SKM-1 (cell line): ENCODE measurements at regions not wholly inside any gene's neighbourhood (a gene's known extent, or its start where the extent isn't known, plus 50 kb on each side); places are given as distances from the start of the nearest gene placed in this dataset.
"Not testable (repeated sequence)": the region's sequence is repeated elsewhere in the genome, so short reads cannot be mapped to it uniquely, and the experiment has no call there.

Experiments used
- DNase-seq: peaks from one replicate; lab custom pipeline; 2025; ENCODE audit not compliant: unreplicated experiment; lab: John Stamatoyannopoulos, UW

DNA sequence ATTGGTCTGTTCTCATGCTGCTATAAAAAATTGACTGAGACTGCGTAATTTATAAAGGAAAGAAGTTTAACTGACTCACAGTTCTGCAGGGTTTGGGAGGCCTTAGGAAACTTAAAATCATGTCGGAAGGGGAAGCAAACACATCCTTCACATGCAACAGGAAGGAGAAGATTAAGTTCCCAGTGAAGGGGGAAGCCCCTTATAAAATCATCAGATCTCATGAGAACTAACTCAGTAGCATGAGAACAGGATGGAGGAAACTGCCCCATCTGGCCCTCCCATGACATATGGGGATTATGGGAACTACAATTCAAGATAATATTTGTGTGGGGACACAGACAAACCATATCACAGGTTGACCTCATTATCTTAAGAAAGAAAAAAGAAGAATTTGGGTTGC lies 134.5 kb downstream of the PPP1R3A start:
- DNase-seq = no peak

DNA sequence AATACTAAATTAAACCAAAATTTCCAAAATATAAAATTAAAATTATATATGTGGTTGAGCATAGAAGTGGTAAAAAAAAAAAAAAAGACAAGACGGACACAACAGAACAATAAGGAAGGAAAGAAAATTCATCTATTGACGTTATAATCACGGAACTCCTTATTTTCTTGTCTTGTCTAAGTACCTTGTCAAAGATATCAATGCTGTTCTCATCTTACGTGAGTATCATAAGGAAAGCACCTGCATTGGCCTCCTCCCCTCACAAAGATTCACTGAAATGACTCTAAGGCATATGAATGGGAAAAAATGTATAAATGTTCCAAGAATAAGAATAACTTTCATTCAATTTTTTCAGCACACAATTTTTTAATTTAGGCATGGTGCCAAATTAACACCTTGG lies 135.4 kb downstream of the PPP1R3A start:
- DNase-seq = no peak

DNA sequence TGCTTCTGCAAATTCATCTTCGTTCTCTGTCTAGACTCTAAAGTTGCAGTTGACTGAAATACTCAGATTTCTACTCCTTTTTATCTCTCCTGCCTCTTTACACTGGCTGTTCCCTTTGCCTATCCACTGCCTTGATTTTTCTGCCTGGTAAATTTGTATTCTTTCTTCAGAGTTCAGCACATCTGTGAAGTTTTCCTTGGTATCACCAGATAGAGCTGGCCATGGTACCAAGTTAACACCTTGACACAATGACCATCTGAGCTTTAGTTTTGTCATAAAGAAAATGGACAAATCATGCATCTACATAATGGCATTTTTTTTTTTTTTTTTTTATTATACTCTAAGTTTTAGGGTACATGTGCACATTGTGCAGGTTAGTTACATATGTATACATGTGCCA lies 143.0 kb downstream of the PPP1R3A start:
- no peak for DNase-seq

DNA sequence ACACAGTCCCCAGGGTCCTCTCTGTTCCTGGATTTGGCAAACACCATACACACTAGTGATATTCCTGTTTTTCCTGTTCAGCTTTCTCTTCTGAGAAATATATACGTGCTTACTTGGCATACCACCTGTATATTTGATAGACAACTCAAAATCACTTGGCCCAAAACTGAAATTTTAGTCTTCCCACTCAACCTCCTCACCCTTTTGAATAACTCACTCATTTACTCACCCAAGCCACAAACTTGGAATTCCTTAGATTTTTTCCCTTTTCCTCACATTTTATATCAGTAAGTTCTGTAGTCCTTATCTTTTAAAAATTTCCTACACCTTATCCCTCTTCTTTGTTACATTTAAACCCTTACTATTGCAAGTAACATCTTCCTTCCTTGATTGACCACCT lies 143.4 kb downstream of the PPP1R3A start:
- no peak for DNase-seq

DNA sequence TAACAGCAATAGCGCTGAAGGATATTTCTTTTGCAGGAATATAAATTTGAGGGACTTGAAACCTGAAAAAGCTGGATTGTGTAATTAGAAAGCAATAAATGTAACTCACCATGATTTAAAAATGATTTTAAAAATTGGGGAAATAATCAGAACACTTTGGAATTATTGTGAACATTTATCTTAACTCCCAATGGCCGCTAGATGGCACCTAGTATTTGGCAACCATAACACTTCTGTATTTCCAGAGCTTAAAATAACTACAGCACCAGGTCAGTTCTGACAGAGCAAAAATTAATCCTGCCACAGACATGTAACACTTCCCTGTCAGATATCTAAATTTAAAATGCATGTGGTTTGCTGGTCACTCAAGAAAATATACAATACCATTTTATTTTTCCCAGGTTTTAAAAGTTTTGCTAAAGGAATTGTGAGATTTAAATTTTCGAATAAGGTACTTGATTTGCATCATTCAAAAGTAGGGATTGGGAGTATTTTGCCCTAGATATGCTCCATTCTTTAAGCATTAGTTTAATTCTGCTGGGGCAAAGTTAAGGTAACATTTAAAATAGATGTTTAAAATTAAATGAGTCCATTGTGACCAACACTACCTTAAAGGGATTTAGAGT lies 144.5 kb downstream of the PPP1R3A start:
- peak; percentile 65 for DNase-seq

DNA sequence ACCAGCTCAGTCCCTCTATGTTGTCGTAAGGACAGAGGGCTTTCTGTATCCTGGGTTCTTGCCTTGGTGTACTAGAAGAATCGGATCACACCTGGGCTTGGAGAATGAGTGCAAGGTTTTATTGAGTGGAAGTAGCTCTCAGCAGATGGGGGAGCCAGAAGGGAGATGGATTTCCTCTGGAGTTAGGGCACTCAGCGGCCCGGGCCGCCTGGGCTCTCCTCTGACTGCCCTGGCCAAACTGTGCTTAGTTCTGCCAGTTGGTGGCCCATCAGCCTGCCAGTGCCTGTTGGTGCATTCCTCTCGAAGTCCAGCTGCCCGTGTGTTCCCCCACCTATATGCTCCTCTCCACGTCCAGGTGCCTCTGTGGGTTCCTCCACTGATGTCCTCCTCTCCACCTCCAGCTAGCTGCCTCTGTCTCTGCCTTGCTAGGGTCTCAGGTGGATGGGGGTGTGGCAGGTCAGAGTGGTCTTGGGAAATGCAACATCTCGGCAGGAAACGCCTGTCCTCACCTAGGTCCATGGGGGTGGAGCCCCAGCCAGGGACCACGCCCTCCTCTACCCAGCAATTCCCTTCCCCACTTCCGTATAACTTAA lies 148.6 kb downstream of the PPP1R3A start:
- no peak for DNase-seq

DNA sequence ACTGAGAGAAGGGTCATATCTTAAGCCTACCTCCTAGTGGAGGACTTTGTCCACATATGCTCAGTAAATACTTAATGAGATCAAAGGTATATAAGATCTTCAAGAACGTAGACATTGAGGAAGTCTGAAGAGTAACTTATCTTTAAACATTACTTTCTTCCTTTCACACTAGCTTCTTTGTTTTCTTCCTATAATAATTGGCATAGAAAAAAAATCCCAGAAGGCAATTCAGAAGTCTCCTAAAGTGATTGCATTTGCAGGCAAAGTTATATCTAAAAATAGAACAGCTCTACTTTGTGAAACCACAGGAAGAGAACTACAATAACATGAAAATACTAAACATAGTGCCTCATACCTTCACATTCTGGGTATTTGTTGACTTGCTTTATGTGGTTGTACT lies 150.4 kb downstream of the PPP1R3A start:
- no peak for DNase-seq

DNA sequence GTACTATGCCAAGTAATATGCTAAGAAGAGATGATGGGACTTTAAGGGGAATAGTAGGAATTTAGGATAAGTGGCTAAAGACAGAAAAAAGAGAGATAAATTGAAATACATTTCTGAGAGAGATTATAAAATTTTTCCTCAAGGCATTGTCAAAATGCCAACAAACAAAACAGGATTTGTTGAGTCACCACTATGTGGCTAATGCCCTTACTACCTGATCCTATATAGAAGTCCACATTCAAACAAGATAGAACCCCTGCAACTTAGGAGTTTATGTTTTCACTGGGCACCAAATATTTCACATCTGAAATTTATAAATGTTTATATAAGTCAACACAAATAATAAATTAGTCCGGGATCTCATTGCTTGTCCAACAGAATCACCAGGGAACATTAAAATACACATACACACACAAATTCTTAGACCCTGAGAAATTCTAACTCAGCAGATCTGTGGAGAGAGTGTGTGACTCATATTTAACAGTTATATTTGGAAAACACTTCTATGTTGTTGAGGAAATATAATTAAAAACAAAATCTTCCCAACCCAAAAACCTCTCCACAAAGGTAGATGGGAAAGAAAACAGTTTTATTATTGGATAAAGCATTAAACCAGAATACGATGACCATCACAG lies 154.3 kb downstream of the PPP1R3A start:
- DNase-seq = no peak

DNA sequence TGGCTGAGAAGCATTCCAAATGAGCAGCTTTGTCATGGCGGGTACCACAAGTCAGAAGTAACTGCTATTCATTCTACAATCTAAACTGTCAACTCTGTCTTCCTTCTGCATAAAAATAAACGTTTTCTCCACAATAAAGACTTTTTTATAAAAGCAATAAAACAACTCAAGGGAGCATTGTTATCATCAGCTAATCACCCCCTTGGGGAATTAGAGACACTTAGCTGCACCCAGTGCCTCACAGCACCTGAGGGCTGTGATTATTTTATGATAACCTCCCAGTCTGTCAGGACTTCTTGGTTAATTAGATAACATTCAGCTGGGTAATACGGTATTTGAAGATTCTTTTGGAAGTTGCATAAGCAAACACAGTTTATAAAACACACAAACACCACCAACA lies 155.6 kb downstream of the PPP1R3A start:
- DNase-seq = no peak

DNA sequence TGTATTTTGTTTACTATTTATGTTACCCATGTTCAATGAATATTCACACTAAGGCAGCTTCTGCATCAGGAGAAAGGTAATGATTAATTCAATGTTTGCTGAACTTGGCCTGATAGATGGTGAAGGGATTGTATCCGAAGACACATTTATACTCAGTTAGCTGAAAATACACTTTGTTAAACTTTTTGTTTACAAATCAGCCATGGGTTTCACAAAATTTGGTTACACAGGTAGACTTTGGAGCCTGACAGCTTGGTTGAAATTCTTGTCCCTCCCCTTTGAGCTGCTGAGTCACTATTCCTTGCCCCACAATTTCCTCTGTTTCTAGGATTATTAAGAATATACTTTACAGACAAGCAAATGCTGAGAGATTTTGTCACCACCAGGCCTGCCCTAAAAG lies 162.6 kb downstream of the PPP1R3A start:
- DNase-seq = no peak

DNA sequence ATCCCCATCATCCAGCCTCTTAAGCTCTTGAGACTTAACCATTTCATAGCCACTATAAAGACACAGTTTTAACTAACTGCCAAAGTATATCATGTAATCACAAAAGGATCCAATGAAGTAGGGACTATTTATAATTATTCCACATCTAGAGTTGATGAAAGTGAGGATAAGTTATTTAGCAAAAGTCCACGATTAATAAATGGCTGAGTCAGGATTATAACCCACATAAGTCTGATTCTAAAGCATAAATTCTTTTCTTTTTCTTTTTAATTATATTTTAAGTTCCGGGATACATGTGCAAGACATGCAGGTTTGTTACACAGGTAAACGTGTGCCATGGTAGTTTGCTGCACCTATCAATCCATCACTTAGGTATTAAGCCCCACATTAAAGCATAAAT lies 166.1 kb downstream of the PPP1R3A start:
- DNase-seq = no peak

DNA sequence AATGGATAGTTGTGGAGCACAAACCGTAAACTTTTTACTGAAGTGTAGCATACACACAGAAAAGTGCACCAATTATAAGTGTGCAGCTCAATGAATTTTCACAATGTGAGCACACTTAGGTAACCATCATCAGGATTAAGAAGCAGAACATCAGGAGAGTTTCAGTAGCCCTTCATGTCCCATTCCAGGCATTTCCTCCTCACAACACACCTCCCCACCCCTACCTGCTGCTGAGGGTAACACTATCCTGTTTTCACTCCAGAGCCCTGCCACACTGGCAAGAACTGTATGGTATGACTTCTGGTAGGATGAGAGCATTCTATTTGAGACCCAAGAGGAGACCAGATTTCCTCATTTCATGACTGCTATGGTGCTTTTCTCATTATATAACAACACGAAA lies 166.5 kb downstream of the PPP1R3A start:
- DNase-seq = no peak

DNA sequence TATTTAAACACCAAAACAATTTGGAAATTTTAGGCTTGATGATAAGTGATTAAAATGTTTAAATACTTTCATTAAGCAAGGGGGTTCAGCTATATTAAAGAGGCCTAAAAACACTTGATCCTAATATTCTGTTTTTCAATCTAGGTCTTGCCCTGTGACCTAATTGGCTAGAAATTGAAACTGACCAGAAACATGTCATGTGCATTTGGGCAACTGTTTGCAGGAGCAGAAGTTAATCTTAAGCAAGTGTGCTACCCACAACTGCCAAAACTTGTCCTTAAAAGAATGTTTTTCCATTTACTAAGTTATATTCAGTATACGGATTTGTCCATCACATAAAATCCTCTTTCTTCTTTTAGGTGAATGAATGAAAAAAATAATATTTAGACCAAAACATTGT lies 167.3 kb downstream of the PPP1R3A start:
- no peak for DNase-seq

DNA sequence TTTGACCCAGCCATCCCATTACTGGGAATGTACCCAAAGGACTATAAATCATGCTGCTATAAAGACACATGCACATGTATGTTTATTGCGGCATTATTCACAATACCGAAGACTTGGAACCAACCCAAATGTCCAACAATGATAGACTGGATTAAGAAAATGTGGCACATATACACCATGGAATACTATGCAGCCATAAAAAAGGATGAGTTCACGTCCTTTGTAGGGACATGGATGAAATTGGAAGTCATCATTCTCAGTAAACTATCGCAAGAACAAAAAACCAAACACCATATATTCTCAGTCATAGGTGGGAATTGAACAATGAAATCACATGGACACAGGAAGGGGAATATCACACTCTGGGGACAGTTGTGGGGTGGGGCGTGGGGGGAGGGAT lies 170.4 kb downstream of the PPP1R3A start:
- not testable (repeated sequence) for DNase-seq

DNA sequence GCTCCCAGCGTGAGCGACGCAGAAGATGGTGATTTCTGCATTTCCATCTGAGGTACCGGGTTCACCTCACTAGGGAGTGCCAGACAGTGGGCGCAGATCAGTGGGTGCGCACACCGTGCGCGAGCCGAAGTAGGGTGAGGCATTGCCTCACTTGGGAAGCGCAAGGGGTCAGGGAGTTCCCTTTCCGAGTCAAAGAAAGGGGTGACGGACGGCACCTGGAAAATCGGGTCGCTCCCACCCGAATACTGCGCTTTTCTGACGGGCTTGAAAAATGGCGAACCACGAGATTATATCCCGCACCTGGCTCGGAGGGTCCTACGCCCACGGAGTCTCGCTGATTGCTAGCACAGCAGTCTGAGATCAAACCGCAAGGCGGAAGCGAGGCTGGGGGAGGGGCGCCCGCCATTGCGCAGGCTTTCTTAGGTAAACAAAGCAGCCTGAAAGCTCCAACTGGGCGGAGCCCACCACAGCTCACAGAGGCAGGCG lies 175.8 kb downstream of the PPP1R3A start:
- not testable (repeated sequence) for DNase-seq

DNA sequence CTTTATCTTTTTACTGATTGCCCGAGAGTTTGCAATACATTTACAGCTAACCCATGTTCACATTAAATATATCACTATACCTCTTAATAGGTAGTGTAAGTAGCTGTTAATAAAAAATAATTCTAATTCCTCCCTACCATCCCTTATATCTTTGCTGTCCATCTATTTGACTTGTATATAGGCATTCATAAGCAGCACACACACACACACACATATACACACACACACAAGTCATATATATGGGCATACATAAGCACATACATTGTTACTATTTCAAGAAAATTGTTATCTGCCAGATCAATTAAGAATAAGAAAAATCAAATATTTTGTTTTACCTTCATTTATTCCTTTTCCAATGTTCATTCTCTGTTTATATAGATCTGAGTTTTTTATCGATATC lies 176.4 kb downstream of the PPP1R3A start:
- no peak for DNase-seq

DNA sequence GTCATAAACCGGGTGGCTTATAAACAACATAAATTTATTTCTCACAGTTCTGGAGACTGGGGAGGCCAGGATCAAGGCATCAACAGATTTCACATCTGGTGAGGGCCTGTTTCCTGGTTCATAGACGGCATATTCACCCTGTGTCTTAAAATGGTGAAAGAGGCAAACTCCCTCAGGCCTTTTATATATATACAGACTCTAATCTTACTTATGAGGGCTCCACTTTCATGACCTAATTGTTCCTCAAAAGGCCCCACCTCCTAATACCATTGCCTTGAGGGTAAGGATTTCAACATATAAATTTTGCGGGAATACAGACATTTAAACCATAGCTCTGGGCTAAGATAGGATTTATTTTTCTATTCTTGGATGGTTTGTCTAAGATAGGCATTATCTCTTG lies 187.2 kb downstream of the PPP1R3A start:
- DNase-seq = no peak

DNA sequence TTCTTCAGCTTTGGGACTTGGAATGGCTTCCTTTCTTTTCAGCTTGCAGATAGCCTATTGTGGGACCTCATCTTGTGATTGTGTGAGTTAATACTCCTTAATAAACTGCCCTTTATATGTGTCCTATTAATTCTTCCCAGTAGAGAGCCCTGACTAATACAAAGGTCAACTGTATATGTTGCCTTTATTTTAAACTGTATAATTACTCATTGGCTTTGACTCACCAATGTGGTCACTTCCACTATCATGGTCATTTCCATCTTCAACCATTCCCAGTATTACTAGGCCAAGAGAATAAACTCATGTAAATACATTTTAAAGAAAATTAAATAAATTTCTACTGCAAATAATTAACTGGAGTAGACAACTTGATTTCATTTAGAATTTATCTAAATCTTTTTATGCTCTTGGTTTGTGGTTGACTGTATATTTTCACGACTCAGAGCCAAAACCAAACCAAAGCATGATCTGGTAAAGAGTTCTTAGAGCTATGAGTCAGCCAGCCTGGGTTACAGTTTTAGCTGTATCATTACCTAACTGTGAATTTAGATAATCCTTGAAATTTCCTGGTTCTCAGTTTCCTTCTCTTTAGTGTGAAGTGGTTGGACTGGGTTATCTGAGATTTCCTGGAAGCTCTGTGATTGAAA lies 188.4 kb downstream of the PPP1R3A start:
- no peak for DNase-seq

DNA sequence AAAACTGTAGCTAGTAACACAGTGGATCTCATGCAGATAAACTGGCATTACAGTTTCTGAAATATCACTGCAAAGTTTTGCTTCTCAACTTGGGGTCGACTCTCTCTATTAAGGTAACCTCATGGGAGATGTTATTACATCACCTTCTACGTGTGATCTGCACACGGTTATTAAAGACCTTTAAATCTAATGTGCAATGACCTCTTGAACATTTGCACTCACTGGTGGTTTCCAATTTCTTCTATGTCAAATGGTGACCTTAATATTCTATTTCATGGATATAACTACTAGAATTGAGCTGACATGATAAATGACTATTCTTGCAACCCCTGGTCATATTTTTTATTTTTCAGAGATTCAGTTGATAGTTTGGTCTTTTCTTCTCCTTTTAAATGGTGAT lies 191.3 kb downstream of the PPP1R3A start:
- DNase-seq = no peak

DNA sequence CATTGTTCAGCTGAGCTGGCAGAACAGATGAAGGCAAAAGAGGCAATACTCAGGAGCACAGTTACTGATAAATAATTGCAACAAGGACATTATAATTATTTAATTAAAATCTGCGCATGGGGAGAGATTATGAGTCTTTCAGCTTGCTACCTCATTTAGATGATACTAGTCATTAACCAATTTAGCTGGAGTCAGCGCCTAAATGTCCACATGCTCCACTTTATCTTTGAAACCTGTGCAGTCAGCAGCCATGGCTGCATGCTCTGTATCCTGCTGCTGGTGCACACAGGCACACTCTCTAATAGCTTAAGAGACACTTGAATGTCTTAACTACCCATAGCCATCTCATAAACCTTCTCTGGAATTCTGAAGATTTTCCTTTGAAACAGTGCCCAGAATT lies 196.8 kb downstream of the PPP1R3A start:
- no peak for DNase-seq

DNA sequence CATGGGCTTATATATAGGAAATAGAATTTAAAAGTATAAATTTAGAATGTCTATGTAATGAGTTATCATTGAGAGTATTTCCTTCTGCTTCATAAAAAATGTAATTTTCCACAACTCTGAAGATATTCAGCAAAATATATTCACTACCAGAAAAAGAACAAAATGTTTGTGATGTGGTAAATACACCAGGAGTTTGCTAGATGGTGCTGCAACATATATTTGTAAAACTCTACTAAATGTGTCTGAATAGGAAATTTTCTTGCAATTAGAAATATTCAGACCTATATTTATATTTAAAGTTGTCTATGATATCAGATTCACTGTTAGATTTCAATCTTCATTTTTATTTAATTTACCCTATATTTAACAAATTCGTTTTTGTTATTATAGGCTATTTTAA lies 201.1 kb downstream of the PPP1R3A start:
- no peak for DNase-seq
